Testis (tissue), 2 donors: ENCODE measurements at regions not wholly inside any gene's neighbourhood (a gene's known extent, or its start where the extent isn't known, plus 50 kb on each side); places are given as distances from the start of the nearest gene placed in this dataset.

Experiments
- POLR2A ChIP-seq: fragments of 450-650 bp; IDR thresholded peaks from one replicate; pipeline ENCODE4 v1.6.1; 2017; ENCODE audit warnings: antibody characterized with exemption, mild to moderate bottlenecking, moderate library complexity
- TF ChIP-seq, protein P1 (sequence below), 3 experiments: fragments of 450-650 bp in 2 of 3; fragments of 200-600 bp in 1 of 3; sonication (generic) in 1 of 3; IDR thresholded peaks; one replicate each; pipeline ENCODE4 v1.5.1; 2016 to 2019; ENCODE audit warnings: antibody characterized with exemption in 3 of 3, mild to moderate bottlenecking in 2 of 3, moderate library complexity in 1 of 3

DNA sequence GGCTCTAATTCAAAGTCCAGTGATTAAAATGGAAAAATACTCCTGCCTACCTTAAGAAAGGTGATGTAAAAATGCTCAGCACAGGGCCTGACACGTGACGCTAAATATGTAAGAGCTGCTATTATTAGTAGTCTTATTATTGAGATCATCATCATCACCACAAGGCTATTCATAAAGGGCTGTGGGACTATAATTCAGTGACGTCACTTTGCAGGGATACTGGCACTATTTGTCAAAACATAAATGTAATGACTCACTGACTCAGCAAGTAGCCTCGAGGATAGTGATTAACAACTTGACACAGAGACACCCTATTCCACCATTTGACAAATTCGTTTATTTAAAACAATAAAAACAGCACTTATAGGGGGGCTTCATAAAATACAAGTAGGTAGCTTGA, 258.9 kb downstream of the SPANXN1 start:
- TF ChIP-seq, protein P1, sequence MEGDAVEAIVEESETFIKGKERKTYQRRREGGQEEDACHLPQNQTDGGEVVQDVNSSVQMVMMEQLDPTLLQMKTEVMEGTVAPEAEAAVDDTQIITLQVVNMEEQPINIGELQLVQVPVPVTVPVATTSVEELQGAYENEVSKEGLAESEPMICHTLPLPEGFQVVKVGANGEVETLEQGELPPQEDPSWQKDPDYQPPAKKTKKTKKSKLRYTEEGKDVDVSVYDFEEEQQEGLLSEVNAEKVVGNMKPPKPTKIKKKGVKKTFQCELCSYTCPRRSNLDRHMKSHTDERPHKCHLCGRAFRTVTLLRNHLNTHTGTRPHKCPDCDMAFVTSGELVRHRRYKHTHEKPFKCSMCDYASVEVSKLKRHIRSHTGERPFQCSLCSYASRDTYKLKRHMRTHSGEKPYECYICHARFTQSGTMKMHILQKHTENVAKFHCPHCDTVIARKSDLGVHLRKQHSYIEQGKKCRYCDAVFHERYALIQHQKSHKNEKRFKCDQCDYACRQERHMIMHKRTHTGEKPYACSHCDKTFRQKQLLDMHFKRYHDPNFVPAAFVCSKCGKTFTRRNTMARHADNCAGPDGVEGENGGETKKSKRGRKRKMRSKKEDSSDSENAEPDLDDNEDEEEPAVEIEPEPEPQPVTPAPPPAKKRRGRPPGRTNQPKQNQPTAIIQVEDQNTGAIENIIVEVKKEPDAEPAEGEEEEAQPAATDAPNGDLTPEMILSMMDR (IDR thresholded peaks at IDR 0.05), result no peak
- TF ChIP-seq POLR2A, result no peak
